Adrenal gland (tissue), 5 donors: ENCODE measurements at regions not wholly inside any gene's neighbourhood (a gene's known extent, or its start where the extent isn't known, plus 50 kb on each side); places are given as distances from the start of the nearest gene placed in this dataset.

Experiments
- CTCF ChIP-seq, 6 experiments: fragments of 450-650 bp in 4 of 6; fragments of 200-600 bp in 2 of 6; sonication (generic) in 1 of 6; IDR thresholded peaks; 1 replicate in 5 of 6; 2 replicates in 1 of 6; pipeline versions ENCODE4 v1.5.1 to v1.8.0; 2016 to 2021; ENCODE audit warnings: antibody characterized with exemption in 6 of 6, mild to moderate bottlenecking in 2 of 6, moderate library complexity in 1 of 6
- POLR2A ChIP-seq, 2 donors: fragments of 450-650 bp; IDR thresholded peaks; one replicate each; pipeline ENCODE4 v1.6.1; 2017; ENCODE audit warnings: antibody characterized with exemption in 2 of 2, mild to moderate bottlenecking in 2 of 2, moderate library complexity in 1 of 2
- donor health status: DM: no; HTN: no; CAD: no.

GRCh38 chr1:29427614-29428279 is 191.4 kb downstream of the PTPRU start:
- TF ChIP-seq CTCF (IDR thresholded peaks at IDR 0.05) (no peak), POLR2A (IDR thresholded peaks at IDR 0.05) (no peak)
